Peyer's patch (tissue), 4 donors: ENCODE measurements at regions not wholly inside any gene's neighbourhood (a gene's known extent, or its start where the extent isn't known, plus 50 kb on each side); places are given as distances from the start of the nearest gene placed in this dataset.

Experiments
- CTCF ChIP-seq, 6 experiments: fragments of 450-650 bp in 4 of 6; fragments of 200-600 bp in 2 of 6; sonication (generic) in 1 of 6; IDR thresholded peaks; one replicate each; pipeline ENCODE4 v1.5.1; 2017 to 2019; ENCODE audit warnings: antibody characterized with exemption in 6 of 6, mild to moderate bottlenecking in 3 of 6, moderate library complexity in 1 of 6
- POLR2A ChIP-seq, 2 donors: fragments of 450-650 bp; IDR thresholded peaks; one replicate each; pipeline ENCODE4 v1.5.1; 2017; ENCODE audit warnings: antibody characterized with exemption in 2 of 2, mild to moderate bottlenecking in 2 of 2, moderate library complexity in 2 of 2

DNA sequence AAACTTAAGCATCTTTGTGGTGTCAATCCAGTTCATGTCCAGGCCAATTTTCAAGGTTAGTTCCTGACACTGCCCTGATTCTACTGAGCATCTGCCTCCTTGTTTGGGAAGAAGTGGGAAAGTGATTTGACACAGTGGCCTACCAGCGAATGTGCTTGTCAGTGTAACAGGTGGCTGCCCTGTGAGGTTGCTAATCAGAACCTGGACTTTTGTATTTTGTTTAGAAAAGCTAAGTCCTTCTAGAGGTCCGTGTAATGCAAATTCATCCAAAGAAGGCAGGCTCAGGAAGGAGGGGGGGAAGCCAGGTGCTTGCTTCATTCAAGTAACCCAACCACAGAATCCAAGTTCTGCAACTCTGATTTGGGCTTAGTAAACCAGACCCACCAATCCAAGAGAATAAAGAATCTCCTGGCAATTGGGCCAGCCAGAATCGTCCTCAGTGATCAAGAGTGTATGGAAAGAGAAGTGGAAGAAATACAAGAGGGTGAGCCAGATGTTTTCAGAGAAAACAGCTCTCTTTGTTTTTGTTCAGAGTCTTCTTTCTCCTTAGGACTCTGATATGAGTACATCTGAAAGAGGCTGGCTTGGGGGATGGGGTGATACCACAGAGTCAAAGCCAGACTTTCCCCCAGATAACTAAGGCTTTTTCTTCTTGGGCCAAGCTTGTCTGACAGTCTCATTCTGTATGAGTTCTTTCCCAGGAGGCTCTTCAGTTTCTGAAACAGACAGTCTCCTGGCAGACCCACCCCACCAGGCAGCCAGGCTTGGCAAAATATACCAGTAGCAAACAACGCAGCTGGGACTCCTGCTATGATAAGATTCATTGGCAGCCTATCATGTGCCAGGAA lies 508.9 kb upstream of the TBL1XR1 start:
- TF ChIP-seq CTCF (IDR thresholded peaks at IDR 0.05) (no peak), POLR2A (IDR thresholded peaks at IDR 0.05) (no peak)
